SK-MEL-5 (cell line): ENCODE measurements at regions not wholly inside any gene's neighbourhood (a gene's known extent, or its start where the extent isn't known, plus 50 kb on each side); places are given as distances from the start of the nearest gene placed in this dataset.
"Not testable (repeated sequence)": the region's sequence is repeated elsewhere in the genome, so short reads cannot be mapped to it uniquely, and the experiment has no call there.

Experiments
- DNase-seq: peaks from one replicate; pipeline ENCODE4 v3.0.0-alpha.2; 2016; ENCODE audit warnings: low read depth, low spot score
- in situ Hi-C: cut with HindIII; loops from 2 replicates; pipeline ENCODE4 v1.10.0; 2016; ENCODE audit warnings: low sequenced_read_pairs, high pct_unique_total_duplicates, low pct_unique_long_range_greater_than_20kb

DNA sequence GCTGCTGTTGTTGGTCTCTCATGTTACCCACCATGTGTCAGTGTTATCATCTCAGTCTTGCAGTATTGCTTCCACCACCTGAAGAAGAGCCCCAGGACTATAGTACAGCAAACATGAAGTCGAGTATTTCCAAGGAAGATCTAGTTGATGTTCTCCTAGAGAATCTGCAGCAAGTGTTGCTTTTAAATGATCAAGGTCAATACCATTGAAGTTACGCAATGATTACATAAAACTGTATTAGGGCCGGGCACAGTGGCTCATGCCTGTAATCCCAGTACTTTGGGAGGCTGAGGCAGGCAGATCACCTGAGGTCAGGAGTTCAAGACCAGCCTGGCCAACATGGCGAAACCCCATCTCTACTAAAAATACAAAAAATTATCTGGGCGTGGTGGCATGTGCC lies 173.9 kb downstream of the TJP1 start:
- DNase-seq, in situ Hi-C loops: not testable (repeated sequence)

DNA sequence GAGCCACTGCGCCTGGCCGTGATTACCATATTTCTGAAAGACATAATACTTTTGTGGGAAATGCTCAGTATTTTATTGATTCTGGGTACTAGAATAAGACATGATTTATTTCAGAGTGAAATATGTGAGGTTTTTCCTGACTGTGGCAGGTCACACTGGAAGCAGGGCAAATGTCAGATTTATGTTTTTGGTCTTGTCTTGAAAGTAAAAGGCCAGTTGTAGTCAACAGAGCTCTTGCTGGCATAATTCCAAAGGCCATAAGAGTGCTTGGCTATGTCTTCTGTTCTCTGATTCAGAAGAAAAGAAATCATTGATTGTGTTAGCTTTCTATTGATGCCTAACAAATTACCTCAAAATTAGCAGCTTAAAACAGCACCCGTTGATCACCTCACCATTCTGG lies 176.4 kb downstream of the TJP1 start:
- in situ Hi-C loops: no loop called here
- DNase-seq: peak; percentile 40

DNA sequence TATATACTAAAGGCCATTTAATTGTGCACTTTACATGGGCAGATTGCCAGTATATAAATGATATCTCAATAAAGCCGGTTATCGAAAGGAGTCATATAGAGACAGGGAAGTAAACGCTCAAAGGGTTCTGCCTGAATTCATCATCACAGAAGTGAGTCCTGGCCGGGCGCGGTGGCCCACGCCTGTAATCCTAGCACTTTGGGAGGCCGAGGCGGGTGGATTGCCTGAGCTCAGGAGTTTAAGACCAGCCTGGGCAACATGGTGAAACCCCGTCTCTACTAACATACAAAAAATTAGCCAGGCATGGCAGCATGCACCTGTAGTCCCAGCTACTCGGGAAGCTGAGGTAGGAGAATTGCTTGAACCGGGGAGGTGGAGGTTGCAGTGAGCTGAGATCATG lies 177.9 kb downstream of the TJP1 start:
- DNase-seq, in situ Hi-C loops: not testable (repeated sequence)

DNA sequence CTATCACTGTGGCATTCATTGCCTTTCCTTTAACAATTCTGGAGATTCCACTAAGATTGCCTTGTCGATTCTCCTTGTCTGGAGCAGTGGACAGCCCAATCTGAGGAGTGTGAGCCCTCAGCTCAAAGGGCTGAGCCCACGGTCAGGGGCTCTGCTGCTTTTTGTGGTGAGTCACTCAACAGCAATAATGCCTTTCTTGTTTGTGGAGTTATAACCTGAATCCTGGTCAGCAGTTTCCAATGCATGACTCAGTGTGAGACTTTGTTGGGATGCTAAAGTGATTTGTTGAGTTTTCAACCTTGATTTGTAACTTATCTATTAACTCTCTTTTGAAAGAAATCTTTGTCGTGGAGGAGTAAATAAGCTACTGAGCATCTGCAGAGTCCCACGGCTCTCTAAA lies 183.5 kb downstream of the TJP1 start:
- DNase-seq: peak; percentile 75
- in situ Hi-C loops: no loop called here

DNA sequence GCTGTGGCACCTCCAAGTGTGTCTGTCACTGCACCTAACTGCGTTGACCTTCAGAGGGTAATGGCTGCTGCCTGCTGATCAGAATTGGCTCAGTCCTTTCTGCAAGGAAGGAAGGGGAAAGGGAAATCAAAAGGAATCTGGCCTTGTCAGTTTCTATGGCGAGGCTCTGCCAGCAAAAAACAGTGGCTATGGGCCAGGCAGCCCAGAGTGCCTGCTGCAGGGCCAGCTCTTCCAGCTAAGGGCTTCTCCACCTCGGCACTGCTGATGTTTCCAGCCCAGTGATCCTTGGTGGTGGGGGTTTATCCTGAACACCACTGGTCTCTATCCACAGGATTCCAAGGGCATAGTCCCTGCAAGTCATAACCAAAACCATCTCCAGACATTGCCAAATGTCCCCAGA lies 184.3 kb downstream of the TJP1 start:
- DNase-seq: no peak
- in situ Hi-C loops: no loop called here

DNA sequence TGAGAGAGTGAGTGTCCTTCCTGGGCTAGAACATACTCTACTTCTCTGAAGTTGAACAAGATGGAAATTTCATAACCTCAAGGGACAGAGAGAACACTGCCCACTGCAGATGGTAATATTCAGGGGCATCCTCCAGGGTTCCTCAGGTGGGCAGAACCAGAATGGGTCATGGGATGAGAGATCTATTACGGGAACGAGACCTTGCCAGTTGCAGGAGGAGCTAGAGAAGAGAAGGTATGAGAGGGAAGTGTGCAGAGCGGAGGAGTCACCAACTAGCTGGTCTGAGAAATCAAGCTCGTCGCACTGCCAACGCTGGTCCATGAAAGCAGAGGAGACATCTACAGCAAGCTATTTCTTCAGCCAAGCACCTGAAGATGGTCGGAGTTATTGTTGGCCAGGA lies 184.7 kb downstream of the TJP1 start:
- in situ Hi-C loops: no loop called here
- DNase-seq: no peak

DNA sequence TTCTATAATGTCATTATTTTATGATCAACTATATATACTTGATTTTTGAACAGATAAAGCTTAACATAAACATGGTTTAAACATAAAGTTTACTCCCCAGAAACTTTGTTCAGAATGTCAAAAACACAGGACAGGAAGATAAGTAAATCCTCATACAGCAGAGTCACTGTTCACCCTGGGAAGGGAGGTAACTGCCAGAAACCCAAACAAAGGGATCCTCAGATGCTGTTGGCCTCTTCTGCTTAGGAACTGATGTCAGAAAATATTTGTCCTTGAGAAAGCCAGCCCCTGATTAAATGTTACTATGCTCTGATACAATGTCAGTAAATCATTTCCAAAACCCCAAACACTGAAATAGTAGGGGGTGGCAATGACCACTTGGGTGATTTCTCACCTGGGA lies 185.3 kb downstream of the TJP1 start:
- in situ Hi-C loops: no loop called here
- DNase-seq: peak; percentile 70

DNA sequence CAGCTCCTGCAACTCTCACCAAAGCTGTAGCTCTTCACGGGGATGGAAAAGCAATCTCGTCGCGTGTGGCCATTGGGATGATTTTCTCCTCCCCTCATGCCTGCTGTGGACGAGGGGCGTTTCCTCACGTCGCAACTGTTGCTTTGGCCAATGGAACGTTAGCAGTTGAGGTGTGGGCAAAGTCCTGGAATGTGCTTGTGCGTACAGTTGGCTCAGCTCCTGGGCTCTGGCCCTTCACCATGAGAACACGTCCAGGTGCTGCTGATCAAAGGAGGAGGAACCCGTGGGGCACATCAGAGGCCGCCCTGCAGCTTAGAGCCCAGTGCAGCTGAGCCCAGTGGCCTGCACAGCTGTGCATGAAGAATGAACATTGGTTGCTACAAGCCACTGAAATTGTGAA lies 186.1 kb downstream of the TJP1 start:
- DNase-seq: no peak
- in situ Hi-C loops: no loop called here

DNA sequence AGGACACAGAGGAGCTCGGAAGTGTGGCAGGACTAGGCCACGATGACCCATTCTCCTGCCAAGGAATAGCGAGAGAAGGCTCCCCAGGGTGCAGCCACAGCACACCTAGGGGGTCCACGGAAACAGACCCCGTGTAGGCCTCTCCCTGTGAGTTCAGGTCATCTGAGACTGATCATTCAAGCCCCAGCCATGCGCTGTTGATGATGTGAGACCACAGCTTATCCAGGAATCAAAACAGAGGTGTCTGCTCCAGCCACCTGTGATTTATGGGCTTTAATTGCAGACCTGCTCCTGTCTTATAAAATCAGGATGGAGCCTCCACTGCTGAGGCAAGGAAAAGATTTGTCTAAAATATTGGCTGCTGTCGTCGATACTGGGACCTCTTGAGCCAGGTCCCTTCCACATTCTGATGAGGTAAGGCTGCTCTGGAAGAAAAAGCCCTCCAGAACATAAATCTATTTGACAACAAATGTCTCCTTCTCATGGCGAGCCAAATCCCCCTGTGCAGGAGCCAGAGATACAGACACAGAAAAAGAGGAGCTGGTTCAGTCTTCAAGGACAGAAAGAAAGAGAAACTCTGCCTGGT lies 186.7 kb downstream of the TJP1 start:
- in situ Hi-C loops: no loop called here
- no peak for DNase-seq

DNA sequence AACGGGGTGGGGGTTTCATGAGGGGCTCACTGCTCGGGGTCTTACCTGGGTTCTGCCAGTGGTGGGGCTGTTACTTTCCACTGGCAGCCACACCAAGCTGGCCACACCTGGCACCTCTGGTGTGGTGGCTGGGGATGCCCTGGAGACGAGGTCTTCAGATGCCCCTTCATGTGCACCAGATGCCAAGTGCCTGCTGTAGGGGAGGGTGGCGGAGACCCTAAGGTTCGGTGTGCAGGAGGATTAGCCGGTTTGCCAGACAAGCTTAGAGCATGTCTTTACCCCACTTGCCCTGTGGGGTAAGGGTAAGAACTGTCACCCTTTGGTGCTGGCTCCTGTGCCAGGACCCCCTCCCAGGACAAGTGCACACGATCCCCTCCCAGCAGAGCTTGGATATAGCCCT lies 188.3 kb downstream of the TJP1 start:
- in situ Hi-C loops: no loop called here
- no peak for DNase-seq

DNA sequence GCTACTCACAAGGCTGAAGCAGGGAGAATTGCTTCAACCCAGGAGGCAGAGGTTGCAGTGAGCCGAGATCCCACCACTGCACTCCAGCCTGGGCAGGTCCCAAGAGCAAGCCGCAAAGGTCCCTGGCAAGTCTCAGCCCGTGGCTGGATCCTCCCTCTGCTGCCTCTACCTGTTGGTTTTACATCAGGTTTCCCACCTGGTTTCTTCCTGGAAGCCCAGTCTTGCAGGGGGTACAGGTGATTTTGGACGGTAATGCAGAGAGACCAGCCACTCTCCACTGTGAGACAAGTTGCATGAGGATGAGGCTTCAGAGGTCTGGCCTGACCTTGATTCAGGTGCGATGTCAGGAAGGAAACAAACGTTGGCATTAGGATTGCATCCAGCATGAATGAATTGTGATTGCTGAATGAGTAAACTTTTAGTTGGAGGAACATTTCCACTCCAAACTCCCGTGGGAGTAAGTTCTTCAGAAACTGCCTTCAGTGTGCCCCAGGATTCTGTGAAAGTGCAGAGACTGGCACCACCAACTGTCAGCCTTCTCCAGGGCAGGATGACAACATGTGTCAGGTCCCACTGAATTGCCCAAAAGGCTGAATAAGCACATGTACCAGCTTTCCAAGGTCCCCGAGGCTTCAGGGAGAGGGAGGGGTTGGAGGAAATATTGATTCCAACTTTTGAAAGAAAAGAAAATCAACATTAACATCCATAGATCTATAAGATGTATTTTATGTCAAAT lies 189.4 kb downstream of the TJP1 start:
- in situ Hi-C loops: no loop called here
- no peak for DNase-seq

DNA sequence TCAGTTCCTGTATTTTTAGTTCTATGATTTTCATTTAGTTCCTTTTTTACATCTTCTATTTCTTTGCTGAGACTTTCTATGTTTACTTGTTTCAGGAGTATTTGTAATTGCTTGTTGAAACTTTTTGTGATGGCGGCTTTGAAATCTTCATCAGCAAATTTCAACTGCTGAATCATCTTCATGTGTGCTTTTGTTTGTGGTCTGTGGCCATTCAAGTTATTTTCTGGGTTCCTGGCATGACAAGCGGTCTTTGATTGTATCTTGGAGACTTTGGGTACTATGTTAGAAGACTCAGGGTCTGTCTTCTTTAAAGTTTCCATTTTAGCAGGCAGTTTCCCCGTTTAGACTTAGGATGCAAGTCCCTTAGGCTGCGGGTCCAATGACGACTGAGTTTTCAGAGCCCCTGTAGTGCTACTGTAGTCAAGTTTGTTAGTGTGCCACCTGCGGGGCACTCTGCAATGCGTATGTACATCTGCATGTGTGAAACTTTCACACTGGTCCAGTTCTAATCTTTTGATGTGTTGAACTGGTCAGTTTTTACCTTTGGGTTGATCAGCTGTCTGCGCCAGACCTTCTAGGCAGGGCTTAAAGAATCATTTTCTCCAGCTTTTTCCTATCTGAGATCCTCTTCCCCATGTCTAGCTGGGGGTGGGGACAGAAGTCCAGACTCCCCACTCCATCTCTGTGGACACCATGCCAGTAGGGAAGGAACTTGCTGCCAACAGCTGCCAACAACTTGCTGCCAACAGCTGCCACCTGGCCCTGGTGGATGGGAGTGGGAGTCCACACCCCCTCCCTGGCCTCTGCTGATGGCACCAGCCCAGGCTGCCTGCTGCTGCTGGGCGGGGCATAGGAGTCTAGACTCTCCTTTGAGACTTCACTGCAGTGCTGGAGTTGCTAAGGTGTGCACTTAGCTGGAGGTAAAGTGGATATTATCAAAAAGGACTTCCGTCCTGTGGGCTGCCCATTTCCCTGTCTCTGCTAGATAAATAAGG lies 190.9 kb downstream of the TJP1 start:
- in situ Hi-C loops: no loop called here
- DNase-seq: no peak

DNA sequence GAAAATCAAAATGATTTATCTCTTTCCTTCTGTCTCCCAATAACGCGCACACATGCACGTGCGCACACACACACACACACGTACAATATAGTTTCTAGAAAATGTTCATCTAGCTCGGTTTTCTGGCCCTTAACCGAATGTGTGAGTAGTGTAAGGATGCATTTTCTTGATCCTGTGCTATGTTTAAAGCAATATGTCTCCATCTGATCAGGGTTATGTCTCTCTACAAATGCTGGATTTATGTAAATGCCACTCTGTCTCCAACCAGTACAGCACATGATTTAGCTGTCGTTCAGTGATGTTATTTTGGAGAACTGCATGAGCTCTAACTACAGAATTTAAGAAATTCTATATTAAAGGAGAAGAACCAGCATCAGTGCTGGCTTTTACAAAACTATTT lies 198.0 kb downstream of the TJP1 start:
- DNase-seq: no peak
- in situ Hi-C loops: no loop called here

DNA sequence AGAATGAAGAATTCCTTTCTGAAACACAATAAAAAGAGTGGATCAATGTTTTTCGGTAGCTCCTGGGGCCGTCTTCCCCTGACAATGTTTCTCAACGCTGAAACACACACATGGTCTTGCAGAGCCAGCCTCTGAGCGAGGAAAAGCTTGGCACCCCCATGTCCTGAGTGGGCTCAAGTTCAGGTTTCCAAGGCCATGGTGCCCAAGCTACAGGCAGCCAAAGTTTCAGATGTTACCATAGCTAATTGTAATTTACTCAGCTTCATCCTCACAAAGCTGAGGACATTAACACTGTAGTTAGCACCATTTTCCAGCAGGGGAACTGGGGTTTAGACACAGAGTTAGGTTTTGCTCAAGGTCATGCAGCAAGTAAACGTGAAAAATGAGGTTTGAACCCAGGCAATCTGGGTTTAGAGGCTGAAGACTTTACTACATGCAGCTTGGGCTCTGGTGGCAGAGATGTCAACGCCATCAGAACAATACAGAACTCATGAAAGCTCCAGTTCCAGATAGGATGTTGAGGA lies 199.1 kb downstream of the TJP1 start:
- in situ Hi-C loops: no loop called here
- no peak for DNase-seq

DNA sequence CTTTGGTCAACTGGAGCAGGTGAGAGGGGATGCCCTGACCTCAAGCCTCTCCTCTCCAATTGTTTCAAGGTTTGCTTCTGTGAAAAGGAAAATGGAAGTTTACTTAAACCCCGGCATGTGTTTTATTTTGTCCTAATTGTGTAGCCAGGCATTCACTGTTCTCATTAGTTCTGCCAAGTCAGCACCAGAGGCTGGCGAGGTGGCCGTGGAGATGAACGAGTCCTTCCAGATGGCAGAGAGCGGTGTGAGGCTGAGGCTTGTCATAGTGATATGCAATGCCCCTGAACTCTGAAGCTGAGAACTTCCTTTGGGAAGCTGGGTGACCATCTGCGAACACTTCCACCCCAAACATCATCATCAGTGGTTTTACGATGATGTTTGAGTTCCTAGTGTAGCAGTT lies 199.6 kb downstream of the TJP1 start:
- in situ Hi-C loops: no loop called here
- no peak for DNase-seq

DNA sequence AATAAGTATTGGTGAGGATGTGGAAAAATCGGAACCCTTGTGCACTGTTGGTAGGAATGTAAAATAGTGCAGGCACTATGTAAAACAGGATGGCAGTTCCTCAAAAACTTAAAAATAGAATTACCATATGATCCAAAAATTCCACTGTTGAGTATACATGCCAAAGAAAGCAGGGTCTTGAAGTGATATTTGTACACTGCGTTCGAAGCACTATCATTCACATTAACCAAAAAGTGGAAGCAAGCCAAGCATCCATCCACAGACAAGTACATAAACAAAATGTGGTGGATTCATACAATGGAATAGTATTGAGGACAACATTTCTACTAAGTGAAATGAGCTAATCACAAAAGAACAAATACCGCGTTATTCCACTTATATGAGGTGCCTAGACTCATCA lies 200.7 kb downstream of the TJP1 start:
- no peak for DNase-seq
- in situ Hi-C loops: no loop called here

DNA sequence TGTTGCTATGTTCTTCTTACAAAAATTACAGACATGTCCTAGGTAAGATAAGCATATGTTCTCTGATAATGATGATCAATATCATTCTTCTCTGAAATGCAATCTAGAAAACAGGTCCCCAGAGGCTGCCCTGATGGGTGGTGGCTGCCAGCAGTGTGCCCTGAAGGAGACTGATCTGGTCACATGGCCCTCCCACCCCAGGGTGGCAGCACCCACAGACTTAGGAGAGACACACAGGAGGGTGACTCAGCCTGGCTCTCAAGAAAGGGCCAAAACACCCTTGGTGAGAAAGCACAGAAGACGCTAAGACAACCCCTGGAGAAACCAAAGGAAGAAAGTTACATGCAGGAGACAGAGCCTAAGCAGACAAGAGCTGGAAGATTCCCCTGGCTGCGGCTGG lies 203.7 kb downstream of the TJP1 start:
- in situ Hi-C loops: no loop called here
- no peak for DNase-seq

DNA sequence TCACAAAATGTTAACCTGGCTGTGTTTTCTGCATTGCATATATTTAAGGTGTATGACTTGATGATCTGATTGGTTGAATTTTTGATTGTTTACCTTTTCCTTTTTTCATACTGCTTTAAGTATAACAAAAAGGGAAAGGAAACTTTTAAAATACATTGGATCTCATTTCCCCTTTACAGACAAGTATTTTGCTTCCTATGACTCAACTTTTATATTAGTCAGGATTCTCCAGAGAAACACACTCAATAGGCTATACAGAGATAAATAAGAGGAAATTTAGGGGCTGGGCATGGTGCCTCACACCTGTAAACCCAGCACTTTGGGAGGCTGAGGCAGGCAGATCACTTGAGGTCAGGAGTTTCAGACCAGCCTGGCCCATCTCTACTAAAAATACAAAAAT lies 205.8 kb downstream of the TJP1 start:
- no peak for DNase-seq
- in situ Hi-C loops: no loop called here
